ENCODE measurements at regions not wholly inside any gene's neighbourhood (a gene's known extent, or its start where the extent isn't known, plus 50 kb on each side); places are given as distances from the start of the nearest gene placed in this dataset.
A peak's percentile ranks its signal among the peaks of the same experiment; 100 is the strongest.

GRCh38 chr6:62889240-62889639 is 322.0 kb upstream of the FKBP1C start:
- no peak for DNase-seq (ENCODE audit: low read depth)
- TF ChIP-seq CTCF (IDR thresholded peaks at IDR 0.05; ENCODE audit: low read depth, low read length, missing control alignments): no peak
- H3K4me3 ChIP-seq (ENCODE audit: low read depth, low read length): no peak overlapping the region

GRCh38 chr6:62891065-62891647 is 320.1 kb upstream of the FKBP1C start:
- H3K4me3 ChIP-seq (ENCODE audit: low read depth, low read length): no peak overlapping the region
- DNase-seq (ENCODE audit: low read depth): no peak
- peak; percentile 25 for TF ChIP-seq CTCF (IDR thresholded peaks at IDR 0.05; ENCODE audit: low read depth, low read length, missing control alignments)

GRCh38 chr6:62894114-62894513 is 317.2 kb upstream of the FKBP1C start:
- no peak for TF ChIP-seq CTCF (IDR thresholded peaks at IDR 0.05; ENCODE audit: low read depth, low read length, missing control alignments)
- H3K4me3 ChIP-seq (ENCODE audit: low read depth, low read length): no peak overlapping the region
- DNase-seq (ENCODE audit: low read depth): no peak

GRCh38 chr6:62903266-62903665 is 308.0 kb upstream of the FKBP1C start:
- TF ChIP-seq CTCF (IDR thresholded peaks at IDR 0.05; ENCODE audit: low read depth, low read length, missing control alignments): no peak
- H3K4me3 ChIP-seq (ENCODE audit: low read depth, low read length): no peak overlapping the region
- no peak for DNase-seq (ENCODE audit: low read depth)

- DNase-seq (ENCODE audit: low read depth): no peak
- H3K4me3 ChIP-seq (ENCODE audit: low read depth, low read length): no peak overlapping the region
- TF ChIP-seq CTCF (IDR thresholded peaks at IDR 0.05; ENCODE audit: low read depth, low read length, missing control alignments): no peak
These were observed 306.6 kb upstream of the FKBP1C start for GRCh38 chr6:62904687-62905086.

- H3K4me3 ChIP-seq (ENCODE audit: low read depth, low read length): no peak overlapping the region
- no peak for DNase-seq (ENCODE audit: low read depth)
- TF ChIP-seq CTCF (IDR thresholded peaks at IDR 0.05; ENCODE audit: low read depth, low read length, missing control alignments): no peak
These were observed 296.7 kb upstream of the FKBP1C start for GRCh38 chr6:62914530-62914929.

GRCh38 chr6:62923728-62924127 is 287.5 kb upstream of the FKBP1C start:
- no peak for DNase-seq (ENCODE audit: low read depth)
- no peak for TF ChIP-seq CTCF (IDR thresholded peaks at IDR 0.05; ENCODE audit: low read depth, low read length, missing control alignments)

More at GRCh38 chr6:62923728-62924127, 287.5 kb upstream of the FKBP1C start:
- H3K4me3 ChIP-seq (ENCODE audit: low read depth, low read length): no peak overlapping the region

Measured in GM12864 (cell line).